PC-3 (cell line): ENCODE measurements at regions not wholly inside any gene's neighbourhood (a gene's known extent, or its start where the extent isn't known, plus 50 kb on each side); places are given as distances from the start of the nearest gene placed in this dataset.

Experiments
- ATAC-seq: fragments of 200-7000 bp; cut with Tn5 transposase; 2 replicates; pipeline ENCODE4 v1.9.1; 2020; ENCODE audit warnings: mild to moderate bottlenecking, moderate library complexity
- BruUV-seq: library from RNA; stranded (reverse); fragments of 400-500 nt; replicated peaks from 2 replicates; lab custom pipeline; 2021; lab: Mats Ljungman, UMichigan
- CTCF ChIA-PET: fragments of 300-600 bp; sonication (Branson Sonifier 250); formaldehyde crosslinking; loops from one replicate; lab custom pipeline; 2022; ENCODE audit warnings: antibody characterized with exemption; lab: Charles Lee
- POLR2A ChIA-PET: fragments of 300-600 bp; sonication (Branson Sonifier 250); formaldehyde crosslinking; loops from one replicate; lab custom pipeline; 2022; ENCODE audit warnings: antibody characterized with exemption; ENCODE audit not compliant: unreplicated experiment; lab: Charles Lee
- DNase-seq: peaks from one replicate; pipeline ENCODE4 v3.0.0-alpha.2; 2015
- H2AFZ ChIP-seq: fragments of 300-600 bp; sonication (generic); 2 replicates; pipeline ENCODE4 v1.6.0; 2016; ENCODE audit warnings: antibody characterized with exemption, low read length
- H3F3A ChIP-seq: fragments of 300-600 bp; sonication (generic); one replicate; pipeline ENCODE4 v1.6.0; 2017; ENCODE audit warnings: antibody characterized with exemption, low read length, control low read depth, mild to moderate bottlenecking; ENCODE audit not compliant: unreplicated experiment
- H3K27ac ChIP-seq: fragments of 300-600 bp; sonication (generic); 2 replicates; pipeline ENCODE4 v1.5.1; 2016; ENCODE audit warnings: mild to moderate bottlenecking, low read length
- H3K27me3 ChIP-seq: fragments of 300-600 bp; sonication (generic); 2 replicates; pipeline ENCODE4 v1.6.1; 2016; ENCODE audit warnings: low read length, mixed read lengths
- H3K36me3 ChIP-seq: fragments of 300-600 bp; sonication (generic); 2 replicates; pipeline ENCODE4 v1.6.1; 2016; ENCODE audit warnings: low read depth, mixed run types, low read length, mixed read lengths
- H3K4me1 ChIP-seq: fragments of 300-600 bp; sonication (generic); 2 replicates; pipeline ENCODE4 v1.5.1; 2016; ENCODE audit warnings: low read length; ENCODE audit not compliant: insufficient read depth
- H3K4me2 ChIP-seq: fragments of 300-600 bp; sonication (generic); 2 replicates; pipeline ENCODE4 v1.6.0; 2016; ENCODE audit warnings: low read length
- H3K4me3 ChIP-seq: fragments of 300-600 bp; sonication (generic); 2 replicates; pipeline ENCODE4 v1.5.1; 2016; ENCODE audit warnings: mild to moderate bottlenecking, low read length, mixed read lengths
- H3K79me2 ChIP-seq: fragments of 300-600 bp; sonication (generic); 2 replicates; pipeline ENCODE4 v1.6.1; 2017; ENCODE audit warnings: low read length, mixed read lengths
- H3K9ac ChIP-seq: fragments of 300-600 bp; sonication (generic); 2 replicates; pipeline ENCODE4 v1.6.0; 2016; ENCODE audit warnings: mild to moderate bottlenecking, low read length
- H3K9me2 ChIP-seq: fragments of 300-600 bp; sonication (generic); replicated peaks from 2 replicates; pipeline ENCODE4 v1.6.1; 2016; ENCODE audit warnings: mixed run types, low read length, mixed read lengths
- H3K9me3 ChIP-seq: fragments of 300-600 bp; sonication (generic); 2 replicates; pipeline ENCODE4 v1.6.1; 2016; ENCODE audit warnings: low read length, mixed read lengths
- H4K20me1 ChIP-seq: fragments of 300-600 bp; sonication (generic); 2 replicates; pipeline ENCODE4 v1.6.1; 2016; ENCODE audit warnings: low read length, mixed read lengths
- CTCF ChIP-seq: fragments of 300-600 bp; sonication (generic); conservative IDR thresholded peaks from 2 replicates; pipeline ENCODE4 v1.5.1; 2017; ENCODE audit warnings: antibody characterized with exemption, low read depth, mild to moderate bottlenecking, low read length
- EZH2 ChIP-seq: fragments of 300-600 bp; sonication (generic); IDR thresholded peaks from one replicate; pipeline ENCODE4 v1.6.1; 2017; ENCODE audit warnings: antibody characterized with exemption, mild to moderate bottlenecking, low read length; ENCODE audit not compliant: unreplicated experiment
- EZH2phosphoT487 ChIP-seq: fragments of 300-600 bp; sonication (generic); IDR thresholded peaks from 2 replicates; pipeline ENCODE4 v1.6.1; 2018; ENCODE audit warnings: mild to moderate bottlenecking, antibody characterized with exemption, low read length, borderline replicate concordance
- intact Hi-C: fragments of 100-400 bp; cut with micrococcal nuclease; formaldehyde crosslinking; loops from 2 replicates; pipeline ENCODE4 v1.9.0; 2023

GRCh38 chr9:119003882-119004617 is 365.2 kb downstream of the BRINP1 start:
- Histone ChIP-seq H3K36me3 (no peaks in the 10 kb centered on the region), H3K9me3 (no peaks in the 10 kb centered on the region), H3K4me3 (no peak overlapping the region), H2AFZ (no peak overlapping the region), H3K27ac (no peak overlapping the region), H3K27me3 (no peaks in the 10 kb centered on the region), H3K9ac (no peak overlapping the region), H3F3A (no peaks in the 10 kb centered on the region), H3K4me1 (no peaks in the 10 kb centered on the region), H3K4me2 (no peak overlapping the region), H3K9me2 (no peaks in the 10 kb centered on the region), H3K79me2 (no peaks in the 10 kb centered on the region), H4K20me1 (no peaks in the 10 kb centered on the region)
- no peak for DNase-seq
- ChIA-PET POLR2A (no interaction called here), CTCF (no interaction called here)
- intact Hi-C loops: no loop called here
- ATAC-seq: no peak
- BruUV-seq: no TSS peak
- no peak for TF ChIP-seq EZH2
- TF ChIP-seq CTCF: no peak
- no peak for TF ChIP-seq EZH2phosphoT487

- H3K27me3 ChIP-seq: no peaks in the 10 kb centered on the region
- H3K27ac ChIP-seq: no peak overlapping the region
- H3K4me1 ChIP-seq: no peaks in the 10 kb centered on the region
- H3K4me3 ChIP-seq: no peak overlapping the region
- POLR2A ChIA-PET: no interaction called here
- intact Hi-C loops: no loop called here
- CTCF ChIA-PET: no interaction called here
- H3K36me3 ChIP-seq: no peaks in the 10 kb centered on the region
- no peak overlapping the region for H3K4me2 ChIP-seq
- H3K9ac ChIP-seq: no peak overlapping the region
- H3F3A ChIP-seq: no peaks in the 10 kb centered on the region
- no peaks in the 10 kb centered on the region for H3K9me3 ChIP-seq
- H2AFZ ChIP-seq: no peak overlapping the region
- TF ChIP-seq CTCF (no peak), EZH2 (no peak), EZH2phosphoT487 (no peak)
- H3K79me2 ChIP-seq: no peaks in the 10 kb centered on the region
- no TSS peak for BruUV-seq
- no peaks in the 10 kb centered on the region for H3K9me2 ChIP-seq
- no peaks in the 10 kb centered on the region for H4K20me1 ChIP-seq
- DNase-seq (no peak), ATAC-seq (no peak)
Measured at GRCh38 chr9:119004618-119004990, 364.6 kb downstream of the BRINP1 start.

GRCh38 chr9:119005162-119005561 is 364.1 kb downstream of the BRINP1 start:
- intact Hi-C loops: no loop called here
- CTCF ChIA-PET: interaction anchor here (0.6 kb wide), 1 partner anchor 919 kb away, joined by 3 read pairs; no protein-coding TSS in a partner anchor

More at GRCh38 chr9:119005162-119005561, 364.1 kb downstream of the BRINP1 start:
- Histone ChIP-seq H2AFZ (no peak overlapping the region), H3K27me3 (no peaks in the 10 kb centered on the region), H3K4me1 (no peaks in the 10 kb centered on the region), H3F3A (no peaks in the 10 kb centered on the region), H3K36me3 (no peaks in the 10 kb centered on the region), H3K9me3 (no peaks in the 10 kb centered on the region), H3K9ac (no peak overlapping the region), H3K9me2 (no peaks in the 10 kb centered on the region), H3K4me2 (no peak overlapping the region), H3K79me2 (no peaks in the 10 kb centered on the region), H3K4me3 (no peak overlapping the region), H3K27ac (no peak overlapping the region), H4K20me1 (no peaks in the 10 kb centered on the region)
- BruUV-seq: no TSS peak
- ATAC-seq: no peak
- DNase-seq: no peak
- TF ChIP-seq EZH2 (no peak), CTCF (no peak), EZH2phosphoT487 (no peak)
- POLR2A ChIA-PET: no interaction called here
